Keratinocyte (primary cell): ENCODE measurements at regions not wholly inside any gene's neighbourhood (a gene's known extent, or its start where the extent isn't known, plus 50 kb on each side); places are given as distances from the start of the nearest gene placed in this dataset.
"Not testable (repeated sequence)": the region's sequence is repeated elsewhere in the genome, so short reads cannot be mapped to it uniquely, and the experiment has no call there.

Experiments
- DNase-seq: peaks from one replicate; pipeline ENCODE4 v3.0.0-alpha.2; 2011; ENCODE audit warnings: low read depth, missing footprints, low spot score
- FAIRE-seq: peaks from 2 replicates; lab custom pipeline; 2011; peaks lifted over from hg19 to GRCh38; lab: Jason Lieb, UNC
- H2AFZ ChIP-seq: 2 replicates; pipeline ENCODE4 v1.6.0; 2012; ENCODE audit warnings: low read length, control low read depth, inconsistent platforms; ENCODE audit not compliant: control insufficient read depth
- H3K27ac ChIP-seq: 2 replicates; pipeline ENCODE4 v1.5.1; 2011; ENCODE audit warnings: low read length; ENCODE audit not compliant: control insufficient read depth, insufficient read depth
- H3K27me3 ChIP-seq: 3 replicates; pipeline ENCODE4 v1.6.0; 2011; ENCODE audit warnings: low read length; ENCODE audit not compliant: control insufficient read depth, insufficient read depth; ENCODE audit errors: extremely low read depth
- H3K36me3 ChIP-seq, 2 experiments: 2 replicates in 1 of 2; 3 replicates in 1 of 2; pipeline ENCODE4 v1.5.1; 2011; ENCODE audit warnings: low read length in 2 of 2, mild to moderate bottlenecking in 1 of 2; ENCODE audit not compliant: control insufficient read depth in 2 of 2, insufficient read depth in 2 of 2; ENCODE audit errors: extremely low read depth in 1 of 2
- H3K4me1 ChIP-seq: 3 replicates; pipeline ENCODE4 v1.5.1; 2011; ENCODE audit warnings: low read length; ENCODE audit not compliant: control insufficient read depth, insufficient read depth; ENCODE audit errors: extremely low read depth
- H3K4me2 ChIP-seq: 3 replicates; pipeline ENCODE4 v1.6.0; 2011; ENCODE audit warnings: low read depth, low read length; ENCODE audit not compliant: control insufficient read depth, insufficient read depth; ENCODE audit errors: extremely low read depth
- H3K4me3 ChIP-seq, 3 experiments: fragments of 200-600 bp in 1 of 3; sonication (generic) in 1 of 3; 2 replicates in 2 of 3; 3 replicates in 1 of 3; pipeline ENCODE4 v1.5.1; 2011 to 2016; ENCODE audit warnings: low read length in 3 of 3, mild to moderate bottlenecking in 3 of 3, control low read depth in 2 of 3, inconsistent platforms in 1 of 3, low read depth in 1 of 3, mixed read lengths in 1 of 3, mixed run types in 1 of 3, moderate library complexity in 1 of 3; ENCODE audit not compliant: control insufficient read depth in 2 of 3, insufficient read depth in 2 of 3; ENCODE audit errors: extremely low read depth in 1 of 3
- H3K79me2 ChIP-seq: 2 replicates; pipeline ENCODE4 v1.6.0; 2012; ENCODE audit warnings: low read length; ENCODE audit not compliant: control insufficient read depth, insufficient read depth
- H3K9ac ChIP-seq: 3 replicates; pipeline ENCODE4 v1.6.0; 2011; ENCODE audit warnings: low read length; ENCODE audit not compliant: control insufficient read depth, insufficient read depth; ENCODE audit errors: extremely low read depth
- H3K9me1 ChIP-seq: 3 replicates; pipeline ENCODE4 v1.6.0; 2011; ENCODE audit warnings: low read length; ENCODE audit not compliant: control insufficient read depth, insufficient read depth; ENCODE audit errors: extremely low read depth
- H3K9me3 ChIP-seq: 2 replicates; pipeline ENCODE4 v1.5.1; 2012; ENCODE audit warnings: low read depth, low read length; ENCODE audit not compliant: control insufficient read depth
- H4K20me1 ChIP-seq: 3 replicates; pipeline ENCODE4 v1.6.0; 2011; ENCODE audit warnings: low read length; ENCODE audit not compliant: control insufficient read depth, insufficient read depth; ENCODE audit errors: extremely low read depth
- CTCF ChIP-seq, 3 experiments: IDR thresholded peaks in 1 of 3; conservative IDR thresholded peaks in 1 of 3; optimal IDR thresholded peaks in 1 of 3; 2 replicates in 2 of 3; 3 replicates in 1 of 3; pipeline versions ENCODE3 to v1.5.1; 2011; ENCODE audit warnings: low read length in 3 of 3, mild to moderate bottlenecking in 3 of 3, moderate library complexity in 2 of 3, control low read depth in 1 of 3, inconsistent platforms in 1 of 3; ENCODE audit not compliant: insufficient read depth in 2 of 3; ENCODE audit errors: extremely low read depth in 1 of 3
- EZH2 ChIP-seq: IDR thresholded peaks from one replicate; pipeline ENCODE4 v1.6.1; 2012; ENCODE audit warnings: inconsistent platforms, mild to moderate bottlenecking, low read length, moderate library complexity
- dilution Hi-C: fragments of 300-500 bp; cut with MboI; formaldehyde crosslinking; loops from one replicate; pipeline ENCODE4 v1.7.0; 2020; ENCODE audit warnings: low sequenced_read_pairs; ENCODE audit not compliant: extremely low pct_ligation_motif_present

GRCh38 chr10:3564346-3565002 is 220.5 kb downstream of the KLF6 start:
- Histone ChIP-seq H2AFZ (no peak overlapping the region), H3K4me2 (no peak overlapping the region), H3K4me3 (no peak overlapping the region), H4K20me1 (no peaks in the 10 kb centered on the region), H3K79me2 (no peaks in the 10 kb centered on the region), H3K9me3 (no peaks in the 10 kb centered on the region), H3K36me3 (no peaks in the 10 kb centered on the region), H3K9ac (no peak overlapping the region), H3K4me1 (no peaks in the 10 kb centered on the region), H3K27me3 (no peaks in the 10 kb centered on the region), H3K9me1 (no peaks in the 10 kb centered on the region), H3K27ac (no peak overlapping the region)
- DNase-seq, result no peak
- FAIRE-seq, result no peak
- dilution Hi-C loops, result no loop called here
- no peak for TF ChIP-seq CTCF (optimal IDR thresholded peaks at IDR 0.05 in 1 of 3, IDR thresholded peaks at IDR 0.05 in 1 of 3, conservative IDR thresholded peaks at IDR 0.05 in 1 of 3; ENCODE audit: extremely low read depth in 1 of 3, insufficient read depth in 2 of 3, low read length in 3 of 3)
- no peak for TF ChIP-seq EZH2

GRCh38 chr10:3563298-3563697 is 221.7 kb downstream of the KLF6 start:
- no peak overlapping the region for H3K4me3 ChIP-seq
- H4K20me1 ChIP-seq, result no peaks in the 10 kb centered on the region
- TF ChIP-seq EZH2, result no peak
- no peak for TF ChIP-seq CTCF (optimal IDR thresholded peaks at IDR 0.05 in 1 of 3, IDR thresholded peaks at IDR 0.05 in 1 of 3, conservative IDR thresholded peaks at IDR 0.05 in 1 of 3; ENCODE audit: extremely low read depth in 1 of 3, insufficient read depth in 2 of 3, low read length in 3 of 3)
- DNase-seq (no peak), FAIRE-seq (no peak)
- no peaks in the 10 kb centered on the region for H3K4me1 ChIP-seq
- H3K27ac ChIP-seq, result no peak overlapping the region
- H3K9ac ChIP-seq, result no peak overlapping the region
- dilution Hi-C loops, result no loop called here
- no peak overlapping the region for H3K4me2 ChIP-seq
- no peaks in the 10 kb centered on the region for H3K79me2 ChIP-seq
- no peak overlapping the region for H2AFZ ChIP-seq
- H3K9me3 ChIP-seq, result no peaks in the 10 kb centered on the region
- H3K9me1 ChIP-seq, result no peaks in the 10 kb centered on the region
- no peaks in the 10 kb centered on the region for H3K27me3 ChIP-seq
- no peaks in the 10 kb centered on the region for H3K36me3 ChIP-seq

- H3K27me3 ChIP-seq, H3K4me2 ChIP-seq, H3K36me3 ChIP-seq, H3K9me1 ChIP-seq, H4K20me1 ChIP-seq, H3K9me3 ChIP-seq, H2AFZ ChIP-seq, DNase-seq, H3K9ac ChIP-seq, H3K4me1 ChIP-seq, dilution Hi-C loops, H3K4me3 ChIP-seq, FAIRE-seq, H3K27ac ChIP-seq, H3K79me2 ChIP-seq: not testable (repeated sequence)
Observed at GRCh38 chr10:3560628-3561027, 224.4 kb downstream of the KLF6 start.
